ENCODE measurements at regions not wholly inside any gene's neighbourhood (a gene's known extent, or its start where the extent isn't known, plus 50 kb on each side); places are given as distances from the start of the nearest gene placed in this dataset.

DNA sequence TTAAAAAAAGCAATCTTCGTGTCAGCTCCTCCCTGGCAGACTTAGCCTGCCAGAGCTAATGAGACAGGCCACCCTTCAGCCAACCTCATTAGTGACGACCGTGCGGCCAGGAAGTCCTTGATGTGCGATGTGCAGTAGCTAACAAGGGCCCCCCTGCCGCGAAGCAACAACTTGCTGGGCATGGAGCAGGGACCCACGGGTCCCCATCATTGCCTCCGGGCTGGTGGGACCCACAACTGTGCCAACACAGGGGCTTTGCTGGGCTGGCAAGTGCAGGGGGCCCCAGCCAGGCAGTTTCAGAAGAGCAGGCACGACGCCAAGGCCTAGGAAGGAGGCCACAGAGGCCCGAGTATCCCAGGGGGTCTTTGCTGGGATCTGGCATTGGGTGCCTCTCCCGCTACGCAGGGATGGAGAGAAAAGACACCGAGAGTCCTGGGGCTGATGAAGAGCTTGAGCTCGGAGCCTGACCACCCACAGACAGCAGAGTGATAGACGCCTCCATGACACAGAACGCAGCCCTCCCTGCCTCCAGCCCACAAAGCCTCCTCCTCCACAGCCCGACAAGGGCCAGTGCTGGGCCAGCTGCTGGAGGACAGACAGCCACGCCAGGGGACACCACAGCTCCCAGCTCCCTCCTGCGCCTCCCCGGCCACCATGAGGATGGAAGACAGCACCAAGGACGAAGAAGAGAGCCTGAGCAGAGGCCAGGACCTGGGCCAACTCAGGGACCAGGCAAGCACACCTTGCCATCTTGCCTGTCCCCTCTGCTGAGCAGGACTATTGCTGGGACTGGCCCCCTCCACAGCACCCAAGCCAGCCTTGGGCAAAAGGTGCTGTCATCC is 96.6 kb downstream of the YTHDF1 start:
- TF ChIP-seq YY1 (IDR thresholded peaks at IDR 0.05) (no peak), RXRA (IDR thresholded peaks at IDR 0.05) (no peak)
- TF ChIP-seq, protein P1, sequence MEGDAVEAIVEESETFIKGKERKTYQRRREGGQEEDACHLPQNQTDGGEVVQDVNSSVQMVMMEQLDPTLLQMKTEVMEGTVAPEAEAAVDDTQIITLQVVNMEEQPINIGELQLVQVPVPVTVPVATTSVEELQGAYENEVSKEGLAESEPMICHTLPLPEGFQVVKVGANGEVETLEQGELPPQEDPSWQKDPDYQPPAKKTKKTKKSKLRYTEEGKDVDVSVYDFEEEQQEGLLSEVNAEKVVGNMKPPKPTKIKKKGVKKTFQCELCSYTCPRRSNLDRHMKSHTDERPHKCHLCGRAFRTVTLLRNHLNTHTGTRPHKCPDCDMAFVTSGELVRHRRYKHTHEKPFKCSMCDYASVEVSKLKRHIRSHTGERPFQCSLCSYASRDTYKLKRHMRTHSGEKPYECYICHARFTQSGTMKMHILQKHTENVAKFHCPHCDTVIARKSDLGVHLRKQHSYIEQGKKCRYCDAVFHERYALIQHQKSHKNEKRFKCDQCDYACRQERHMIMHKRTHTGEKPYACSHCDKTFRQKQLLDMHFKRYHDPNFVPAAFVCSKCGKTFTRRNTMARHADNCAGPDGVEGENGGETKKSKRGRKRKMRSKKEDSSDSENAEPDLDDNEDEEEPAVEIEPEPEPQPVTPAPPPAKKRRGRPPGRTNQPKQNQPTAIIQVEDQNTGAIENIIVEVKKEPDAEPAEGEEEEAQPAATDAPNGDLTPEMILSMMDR (IDR thresholded peaks at IDR 0.05; ENCODE audit: low read depth, low read length, missing input control), result no peak
